HL-60/S4 treated with phorbol 12-myristate 13-acetate at 8.2 ng/mL for 4 days and 3 days (cell line): ENCODE measurements at regions not wholly inside any gene's neighbourhood (a gene's known extent, or its start where the extent isn't known, plus 50 kb on each side); places are given as distances from the start of the nearest gene placed in this dataset.

Experiments used
- in situ Hi-C: fragments of 300-500 bp; cut with MboI; formaldehyde crosslinking; loops from 2 replicates; pipeline ENCODE4 v1.15.0; 2022; ENCODE audit warnings: low sequenced_read_pairs

DNA sequence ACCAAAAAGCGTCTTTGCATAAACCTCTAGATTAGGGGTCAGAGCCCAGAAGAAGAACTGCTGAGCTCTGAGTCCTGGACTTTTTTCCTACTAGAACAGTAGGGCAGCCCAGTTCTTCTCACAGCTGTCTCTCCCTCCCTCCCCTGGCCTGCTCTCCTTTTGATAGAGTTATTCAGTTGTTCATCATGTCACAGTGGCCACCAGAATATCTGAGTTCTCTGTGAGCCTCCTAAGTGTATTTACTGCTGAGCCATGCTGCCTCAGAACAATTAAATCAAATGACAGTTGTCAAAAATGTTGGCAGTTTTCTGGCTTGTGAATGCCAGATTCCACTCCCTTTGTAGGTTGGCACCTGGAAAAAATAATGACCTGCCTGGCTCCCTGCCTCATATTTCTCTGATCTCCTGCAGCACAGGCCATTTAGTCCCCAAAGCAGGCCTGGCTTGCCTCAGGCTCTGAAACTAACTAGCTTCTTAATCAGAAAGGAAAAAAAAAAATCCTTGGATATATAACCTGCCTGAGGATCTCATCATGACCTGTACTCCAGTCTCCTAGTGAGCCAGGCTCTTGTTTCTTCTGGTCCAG lies 377.4 kb upstream of the LARGE1 start:
- in situ Hi-C loops, result no loop called here

DNA sequence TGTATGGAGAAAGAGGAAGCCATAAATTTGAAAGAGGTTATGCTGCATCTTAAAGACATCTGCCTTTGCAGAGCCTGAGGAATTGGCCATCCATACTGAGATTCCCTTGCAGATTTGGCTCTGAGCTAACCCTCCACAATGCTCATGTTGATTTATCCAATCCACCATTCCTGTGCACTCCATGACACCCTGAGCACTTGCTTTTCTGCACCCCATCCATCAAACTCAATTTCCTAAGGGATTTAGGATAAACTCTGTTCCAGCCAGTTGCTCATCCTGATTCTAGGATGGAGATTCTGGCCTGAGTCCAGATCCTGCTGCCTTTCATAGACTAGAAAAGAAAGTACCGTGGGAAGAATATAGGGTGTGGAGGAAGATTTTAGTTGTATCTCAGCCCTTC lies 379.2 kb upstream of the LARGE1 start:
- in situ Hi-C loops, result no loop called here

DNA sequence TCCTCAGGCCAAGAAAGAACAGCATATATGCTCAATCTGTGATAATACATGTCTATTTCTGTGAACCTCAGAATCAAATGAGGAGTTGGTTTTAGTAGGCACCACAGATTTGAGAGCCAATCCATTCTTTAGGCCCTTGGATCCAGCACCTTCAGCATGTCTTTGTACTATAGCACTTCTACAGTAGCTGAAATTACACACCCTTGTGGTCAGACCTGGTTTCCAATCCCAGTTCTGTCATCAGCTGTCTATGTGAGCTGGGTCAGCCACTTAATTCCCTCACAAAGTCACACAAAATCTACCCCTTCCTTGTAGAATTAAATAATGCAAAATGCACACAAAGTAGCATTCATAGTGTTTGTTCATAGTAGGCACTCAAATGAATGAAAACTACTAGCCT lies 381.3 kb upstream of the LARGE1 start:
- in situ Hi-C loops, result no loop called here

DNA sequence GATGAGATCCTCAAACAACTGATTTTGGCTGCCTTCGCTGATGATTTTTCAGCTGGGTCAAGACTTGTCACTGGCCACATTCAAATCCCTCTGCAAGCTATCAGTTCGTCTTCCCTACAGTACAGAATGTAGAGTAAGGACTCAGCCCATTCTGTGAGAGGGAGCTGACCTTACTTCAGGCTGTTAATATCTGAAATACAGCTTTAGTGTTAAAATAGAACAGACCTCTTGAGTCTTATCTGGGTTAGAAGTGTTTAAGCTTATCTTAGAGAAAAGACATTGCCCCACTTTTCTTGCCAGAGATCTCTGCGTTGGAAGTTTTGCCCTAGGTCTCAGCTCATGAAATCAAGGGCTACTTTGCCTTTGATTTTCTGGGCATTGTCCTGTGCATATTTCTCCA lies 383.4 kb upstream of the LARGE1 start:
- in situ Hi-C loops, result no loop called here

DNA sequence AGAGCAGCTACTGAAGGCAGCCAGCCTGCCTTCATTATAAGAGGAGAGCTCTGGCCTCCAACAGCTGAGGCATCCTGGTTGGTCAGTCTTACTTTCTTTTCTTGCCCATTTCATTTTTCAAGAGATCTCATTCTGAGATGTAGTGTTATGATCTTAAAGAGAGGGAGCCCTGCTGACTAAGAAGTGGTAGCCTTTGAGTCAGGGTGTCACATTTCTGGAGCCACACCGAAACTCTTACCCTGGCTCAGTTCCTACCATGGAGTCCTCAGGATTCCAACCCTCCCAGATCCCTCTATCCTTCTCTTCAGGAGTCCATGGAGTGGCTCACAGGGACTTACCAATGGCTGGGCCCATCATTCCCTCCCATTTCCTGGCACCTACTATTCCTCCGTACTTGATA lies 386.1 kb upstream of the LARGE1 start:
- in situ Hi-C loops, result no loop called here

DNA sequence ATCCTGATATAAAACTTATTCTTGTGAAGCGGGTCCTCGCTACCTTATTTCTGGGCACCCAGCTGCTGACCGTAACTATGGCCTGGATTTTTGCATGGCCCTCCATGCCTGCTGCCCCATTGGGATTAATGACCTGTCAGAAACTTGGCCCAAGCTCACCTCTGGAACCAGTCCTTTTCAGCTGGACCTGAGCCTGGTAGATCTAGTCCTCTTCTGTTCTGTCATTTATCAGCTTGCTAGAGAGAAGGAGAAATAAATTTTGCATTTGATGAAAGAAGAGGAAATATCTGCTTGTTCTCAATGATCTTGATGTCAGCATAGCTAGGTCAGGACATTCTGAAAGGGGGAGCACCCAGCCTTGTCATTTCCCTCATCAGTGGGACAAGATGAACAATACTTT lies 387.8 kb upstream of the LARGE1 start:
- in situ Hi-C loops, result no loop called here

DNA sequence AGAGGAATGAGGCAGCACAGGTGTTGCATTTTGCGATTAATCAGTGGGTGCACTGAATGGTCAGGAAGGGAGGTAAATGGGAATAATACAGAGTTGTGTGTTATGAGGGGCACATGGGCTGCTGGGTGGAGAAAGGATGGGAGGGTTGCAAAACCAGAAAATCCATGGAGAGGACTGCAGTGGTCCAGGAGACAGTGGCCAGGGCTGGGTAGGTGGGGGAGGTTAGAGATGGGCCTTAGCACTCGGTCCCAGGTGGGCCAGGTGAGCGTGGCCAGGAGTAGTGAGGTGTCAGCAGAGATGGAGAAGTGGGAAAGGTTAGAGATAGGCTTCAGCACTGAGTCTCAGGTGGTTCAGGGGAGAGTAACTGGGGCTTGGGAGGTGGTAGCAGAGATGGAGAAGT lies 399.1 kb upstream of the LARGE1 start:
- in situ Hi-C loops, result no loop called here

DNA sequence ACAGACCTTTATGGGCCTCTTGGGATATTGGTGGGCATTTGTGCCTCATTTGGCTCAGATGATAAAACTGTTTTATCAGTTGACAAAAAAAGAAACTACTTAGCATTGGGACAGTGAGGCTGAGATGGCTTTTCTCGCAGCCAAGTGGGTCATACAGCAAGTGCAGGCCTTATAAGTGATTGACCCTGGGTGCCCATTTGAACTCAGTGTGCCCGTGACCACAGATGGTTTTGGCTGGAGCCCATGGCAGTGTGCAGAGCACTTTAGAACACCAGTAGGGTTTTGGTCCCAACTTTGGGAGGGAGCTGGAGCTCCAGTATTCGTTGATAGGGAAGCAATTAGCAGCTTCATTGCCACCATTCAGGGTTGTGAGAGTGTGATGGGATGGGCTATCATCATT lies 404.5 kb upstream of the LARGE1 start:
- in situ Hi-C loops, result no loop called here

DNA sequence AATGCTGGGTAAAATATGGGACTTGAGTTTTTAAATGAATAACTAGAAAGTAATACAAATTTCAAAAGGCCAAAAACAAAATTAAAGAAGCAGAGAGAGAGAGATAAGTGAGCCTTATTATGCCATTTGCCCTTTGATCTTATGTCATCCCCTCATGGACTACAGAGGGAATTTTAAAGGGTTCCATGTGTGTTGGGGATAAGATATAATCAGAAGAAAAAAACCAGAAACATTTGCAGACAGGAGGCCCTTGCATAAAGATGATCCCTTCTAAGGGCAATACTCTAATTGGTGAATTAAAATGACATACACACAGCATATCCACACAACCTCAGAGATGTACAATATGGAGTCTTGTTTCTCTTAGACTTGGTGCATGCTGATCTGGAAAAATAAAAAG lies 406.6 kb upstream of the LARGE1 start:
- in situ Hi-C loops, result no loop called here

DNA sequence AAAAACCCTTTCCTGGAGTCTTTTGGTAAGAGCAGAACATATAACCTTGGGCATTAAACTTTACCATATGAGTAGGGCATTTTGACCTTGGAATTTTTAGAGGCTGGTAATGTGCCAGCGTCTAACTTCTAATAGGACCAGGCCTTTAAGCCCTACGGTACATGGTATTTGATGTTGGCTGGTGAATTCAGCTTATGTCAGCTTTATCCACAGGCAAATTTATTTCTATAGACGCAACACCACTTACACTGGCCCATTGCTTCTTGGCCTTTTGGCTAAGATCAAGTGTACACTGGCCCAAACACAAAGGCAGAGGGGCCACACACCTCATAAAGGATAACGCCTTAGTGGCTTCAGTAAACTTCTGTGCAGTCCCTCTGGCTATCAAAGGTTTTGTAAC lies 410.2 kb upstream of the LARGE1 start:
- in situ Hi-C loops, result no loop called here

DNA sequence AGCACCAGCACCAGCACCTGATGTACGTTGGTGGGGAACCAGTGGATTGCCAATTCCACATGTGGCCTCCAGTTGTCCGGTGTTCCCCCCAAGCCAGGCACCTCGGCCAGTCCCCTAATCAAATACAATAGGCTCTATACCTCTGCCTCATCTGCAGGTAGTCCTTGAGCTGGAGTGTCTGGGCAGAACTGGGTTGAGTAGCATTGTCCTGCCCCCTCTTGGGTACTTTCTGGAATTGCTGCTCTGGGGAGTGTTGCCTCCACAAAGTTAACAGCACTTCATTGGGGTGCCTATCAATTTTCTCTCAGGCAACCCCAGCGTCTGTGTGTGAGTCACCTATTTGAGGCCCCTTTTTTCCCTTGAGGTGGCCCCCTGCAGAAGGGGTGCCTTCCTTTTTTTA lies 413.0 kb upstream of the LARGE1 start:
- in situ Hi-C loops, result no loop called here

DNA sequence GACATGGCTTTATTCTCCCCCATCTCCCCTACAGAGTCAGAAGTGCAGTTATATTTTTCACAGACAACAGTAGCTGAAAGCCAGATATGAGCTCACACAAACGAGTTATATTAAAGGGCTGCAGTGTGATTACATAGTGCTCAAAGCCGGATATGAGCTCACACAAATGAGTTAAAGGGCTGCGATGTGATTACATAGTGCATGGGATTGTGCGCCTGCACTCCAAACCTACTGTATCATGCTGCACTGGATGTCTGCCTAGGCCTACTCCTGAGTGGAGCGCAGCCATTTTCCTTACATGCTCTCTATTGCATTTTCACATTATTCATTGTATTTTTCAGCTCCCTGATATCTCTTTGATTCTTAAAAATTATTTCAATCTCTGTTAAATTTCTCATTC lies 414.6 kb upstream of the LARGE1 start:
- in situ Hi-C loops, result no loop called here

DNA sequence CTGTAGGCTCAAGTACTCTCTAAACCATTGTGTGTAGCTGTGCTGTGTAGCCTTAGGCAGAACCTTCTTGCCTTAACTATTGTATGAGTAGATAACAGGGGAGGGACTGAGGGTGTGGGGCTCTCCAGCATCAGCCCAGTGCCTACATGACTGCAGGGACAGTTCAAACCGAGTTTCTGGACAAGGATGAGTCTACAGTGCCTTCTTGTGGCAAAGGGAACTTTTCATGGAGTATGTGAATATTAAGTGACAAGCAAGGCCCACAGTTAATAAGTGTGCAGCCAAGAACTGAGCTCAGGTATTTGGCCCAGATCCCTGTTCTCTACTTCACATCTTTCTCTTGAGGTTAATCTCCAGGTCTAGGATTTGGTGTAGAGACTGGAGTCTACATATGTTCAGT lies 424.4 kb upstream of the LARGE1 start:
- in situ Hi-C loops, result no loop called here

DNA sequence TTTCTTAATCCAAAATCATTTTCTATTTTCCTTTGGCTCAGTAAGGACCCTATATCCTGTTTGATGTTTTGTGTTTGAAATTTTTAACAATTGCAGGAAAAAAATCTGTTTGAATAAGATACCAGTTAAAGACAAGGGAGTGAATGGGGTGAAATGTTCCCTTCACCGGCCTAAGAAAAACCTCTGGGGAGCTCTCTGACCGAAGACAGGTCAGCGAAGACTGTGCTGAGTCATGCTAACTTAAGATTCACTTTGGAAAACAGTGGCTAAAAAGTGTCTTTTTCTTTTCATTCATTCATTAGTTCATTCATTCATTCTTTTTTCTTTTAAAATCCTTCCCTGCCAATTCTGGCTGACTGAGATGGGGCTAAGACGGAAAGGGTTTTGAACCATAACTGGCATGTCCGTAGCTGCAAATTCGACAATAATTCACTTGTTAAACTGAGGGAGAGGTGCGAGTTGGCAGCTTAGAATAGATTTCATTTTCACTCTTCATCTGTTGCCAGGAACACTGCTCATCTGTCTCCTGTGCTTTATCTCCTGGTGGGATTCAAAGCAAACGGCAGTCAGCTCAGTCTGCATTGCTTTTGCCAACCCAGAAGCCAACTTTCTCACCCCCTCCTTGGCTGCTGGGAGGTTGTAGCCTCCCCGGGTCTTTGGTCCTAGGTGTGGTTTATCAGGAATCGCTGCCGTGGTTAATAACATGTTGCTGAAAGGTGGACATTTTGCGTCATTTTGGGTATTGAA lies 434.0 kb upstream of the LARGE1 start:
- in situ Hi-C loops, result no loop called here

DNA sequence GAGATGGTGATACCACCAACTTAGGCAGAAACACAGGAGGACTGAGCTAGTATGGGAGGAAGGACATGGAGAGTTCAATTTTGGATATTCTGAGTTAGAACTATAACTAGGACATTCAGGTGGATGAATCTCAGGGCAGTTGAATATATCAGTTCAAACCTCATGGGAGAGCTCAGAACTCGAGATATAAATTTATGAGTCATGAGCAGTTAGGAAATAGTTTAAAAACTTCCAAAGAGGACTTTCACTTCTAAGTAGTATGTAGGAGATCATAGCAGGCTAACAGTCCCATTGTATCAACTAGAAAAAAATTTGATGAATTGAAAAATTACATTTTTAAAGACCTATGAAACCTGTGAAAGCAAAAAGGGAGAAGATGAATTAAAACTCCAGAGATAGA lies 436.2 kb upstream of the LARGE1 start:
- in situ Hi-C loops, result no loop called here

DNA sequence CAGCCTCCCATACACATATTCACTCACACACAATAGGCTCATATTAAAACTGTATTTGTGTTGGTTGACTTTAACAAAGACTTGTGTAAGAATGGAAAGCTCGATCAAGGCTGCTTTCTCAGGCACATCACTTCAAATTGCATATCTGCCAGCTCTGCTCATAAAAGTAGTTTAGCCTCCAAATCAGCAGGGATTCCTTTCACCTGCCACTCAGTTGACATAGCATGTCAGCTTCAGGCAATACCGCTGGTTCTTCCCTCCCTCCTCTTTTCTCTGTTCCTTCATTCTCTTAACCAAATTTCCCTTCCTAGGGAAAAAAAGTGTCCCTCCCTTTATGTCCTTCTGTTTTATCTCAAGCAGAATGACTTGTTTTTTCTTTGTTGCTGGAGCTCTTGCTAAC lies 450.4 kb upstream of the LARGE1 start:
- in situ Hi-C loops, result no loop called here

DNA sequence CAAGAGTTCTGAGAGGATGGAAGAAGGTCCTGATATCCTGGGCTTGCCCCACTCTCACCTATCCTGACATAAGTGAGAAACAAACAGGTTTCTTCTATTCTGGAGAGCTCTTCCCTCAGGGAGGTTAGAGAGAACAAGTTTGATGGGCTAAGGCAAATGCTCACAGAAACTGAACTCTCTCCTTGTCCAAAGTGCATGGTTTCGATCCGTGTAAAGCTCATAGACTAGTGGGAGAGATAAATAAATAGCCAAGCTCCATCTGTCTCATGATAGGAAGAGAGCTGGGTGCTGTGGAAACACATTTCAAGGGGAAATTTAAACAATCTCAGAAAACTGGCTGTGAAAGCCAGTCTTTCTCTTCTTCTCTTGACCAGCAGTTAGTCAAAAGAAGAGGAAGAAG lies 459.5 kb upstream of the LARGE1 start:
- in situ Hi-C loops, result no loop called here

DNA sequence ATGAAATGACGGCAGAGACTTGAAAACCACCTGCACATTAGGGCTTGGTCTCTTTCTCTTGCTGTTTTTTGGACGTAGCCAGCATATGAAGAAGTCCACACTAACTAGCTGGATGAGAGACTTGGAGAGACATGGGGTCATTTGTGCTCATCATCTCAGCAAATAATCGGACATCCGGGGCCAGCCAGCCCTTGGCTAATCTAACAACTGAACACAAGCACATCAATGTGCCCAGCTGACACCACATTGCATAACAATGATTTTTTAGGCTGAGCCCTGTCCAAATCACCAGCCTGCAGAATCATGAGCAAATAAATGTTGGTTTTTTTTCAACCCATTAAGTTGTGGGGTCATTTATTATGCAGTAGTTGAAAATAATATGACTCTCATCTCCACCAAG lies 460.3 kb upstream of the LARGE1 start:
- in situ Hi-C loops, result no loop called here

DNA sequence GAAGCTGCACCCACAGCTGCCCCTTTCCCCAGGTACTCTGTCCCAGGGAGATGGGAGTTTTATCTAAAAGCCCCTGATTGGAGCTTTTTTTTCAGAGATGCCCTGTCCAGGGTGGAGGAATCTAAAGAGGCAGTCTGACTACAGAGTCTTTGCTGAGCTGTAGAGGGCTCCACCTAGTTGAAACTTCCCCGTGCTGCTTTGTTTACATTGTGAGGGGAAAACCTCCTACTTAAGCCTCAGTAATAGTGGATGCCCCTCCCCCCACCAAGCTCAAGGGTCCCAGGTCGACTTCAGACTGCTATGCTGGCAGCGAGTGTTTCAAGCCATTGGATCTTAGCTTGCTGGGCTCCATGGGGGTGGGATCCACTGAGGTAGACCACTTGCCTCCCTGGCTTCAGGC lies 470.1 kb upstream of the LARGE1 start:
- in situ Hi-C loops, result no loop called here

DNA sequence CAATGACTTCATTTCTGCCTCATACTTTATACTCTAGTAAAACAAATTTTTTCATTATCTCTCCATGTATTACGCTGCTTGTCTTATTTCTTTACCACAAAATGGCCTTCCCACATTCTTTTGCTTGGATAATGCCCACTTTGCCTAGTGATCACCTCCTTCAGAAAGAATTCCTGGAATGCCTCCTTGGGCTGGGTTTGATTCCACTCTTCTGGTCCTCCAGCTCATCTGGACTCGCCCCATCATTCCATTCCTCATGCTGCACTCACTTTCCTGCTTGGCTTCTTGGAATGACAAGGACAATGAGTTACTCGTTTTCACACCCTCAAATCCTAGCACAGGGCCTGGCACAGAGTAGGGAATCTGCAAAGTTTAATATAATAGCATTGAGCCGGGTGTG lies 475.1 kb upstream of the LARGE1 start:
- in situ Hi-C loops, result no loop called here

DNA sequence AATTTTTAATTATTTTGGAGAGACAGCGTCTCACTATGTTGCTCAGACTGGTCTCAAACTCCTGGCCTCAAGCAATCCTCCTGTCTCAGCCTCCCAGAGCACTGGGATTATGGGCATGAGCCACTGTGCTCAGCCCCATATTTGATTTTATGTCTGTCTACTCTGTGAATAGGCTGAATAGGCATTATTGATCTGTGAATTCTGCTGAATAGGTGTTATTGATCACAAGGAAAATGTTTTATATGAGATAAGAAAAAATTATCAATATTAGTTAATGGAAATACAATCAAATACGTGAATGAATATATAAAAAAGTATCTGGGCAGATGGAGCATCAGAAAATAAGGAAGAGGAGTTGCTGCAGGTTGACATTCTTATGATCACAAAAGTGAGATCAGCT lies 483.4 kb upstream of the LARGE1 start:
- in situ Hi-C loops, result loop anchor here (25.0 kb wide), 1 partner anchor 734 kb away; no protein-coding TSS in a partner anchor

DNA sequence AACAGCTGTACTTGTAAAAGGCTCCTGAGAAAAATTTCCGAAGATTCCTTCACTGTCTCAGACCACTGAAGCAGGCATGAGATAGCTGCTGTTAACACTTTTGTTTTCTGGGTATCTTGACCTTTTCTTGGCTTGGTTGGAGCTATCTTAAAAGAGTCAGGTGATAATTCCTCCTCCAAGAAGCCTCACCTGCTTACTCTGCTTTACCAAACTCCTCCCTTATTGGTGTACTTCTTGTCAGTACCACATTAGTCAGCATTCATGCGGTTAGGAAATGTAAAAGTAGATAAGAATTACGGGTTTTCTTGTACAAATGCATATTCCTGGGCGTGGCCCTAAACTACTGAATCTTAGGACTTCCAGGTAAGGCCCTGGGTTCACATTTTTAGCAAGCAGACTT lies 489.8 kb upstream of the LARGE1 start:
- in situ Hi-C loops, result loop anchor here (25.0 kb wide), 1 partner anchor 727 kb away; no protein-coding TSS in a partner anchor
